ENCODE measurements at regions not wholly inside any gene's neighbourhood (a gene's known extent, or its start where the extent isn't known, plus 50 kb on each side); places are given as distances from the start of the nearest gene placed in this dataset.

DNA sequence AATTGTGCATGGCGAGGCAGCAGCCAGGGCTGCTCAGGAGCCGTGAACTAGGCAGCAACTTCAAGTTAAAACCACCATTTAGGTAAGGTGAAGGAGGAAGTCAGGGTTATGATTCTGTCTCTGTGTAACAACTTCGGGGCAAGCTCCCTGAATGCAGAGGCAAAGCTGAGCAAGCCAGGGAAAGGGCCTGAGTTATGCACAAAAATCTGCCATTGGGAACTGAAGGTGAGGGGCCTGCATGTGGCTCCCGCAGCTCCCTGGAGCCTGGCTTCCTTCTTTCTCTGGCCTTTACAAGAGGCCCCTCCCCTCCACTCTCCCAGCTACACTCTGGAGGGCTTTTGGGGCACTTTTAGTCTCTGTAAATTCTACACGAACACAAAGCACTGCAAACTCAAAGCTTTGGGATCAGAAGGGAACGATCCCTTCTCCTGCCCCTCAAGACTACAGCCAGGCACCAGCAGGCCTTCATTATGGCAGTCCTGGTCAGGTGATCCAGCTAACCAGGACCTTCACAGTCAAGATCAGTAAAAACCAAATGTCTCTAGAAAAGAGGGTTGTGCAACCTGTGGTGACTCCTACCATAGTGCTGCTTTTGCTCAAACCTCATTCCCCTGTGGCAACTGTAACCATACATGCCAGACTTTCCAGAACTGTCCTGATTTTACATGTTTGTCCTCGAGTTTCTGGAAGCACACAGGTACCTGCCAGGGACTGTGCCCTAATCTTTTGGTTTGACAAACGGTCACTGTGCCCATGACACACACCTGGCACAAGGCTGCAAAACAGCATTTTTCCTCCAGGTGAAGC lies 67.2 kb upstream of the PTGR2 start:
- CTCF ChIA-PET, result interaction anchor here (0.7 to 2.3 kb wide), 5 partner anchors 8 to 55 kb away, joined by 3 to 10 read pairs (median 3); no protein-coding TSS in a partner anchor
- POLR2A ChIA-PET, result interaction anchor here (1.1 to 3.6 kb wide), 4 partner anchors 13 to 68 kb away, joined by 3 to 24 read pairs (median 16); partner anchors contain the start of gene PTGR2
- no peak for TF ChIP-seq L3MBTL2 (conservative IDR thresholded peaks at IDR 0.05)
- no peak for TF ChIP-seq FOXM1 (IDR thresholded peaks at IDR 0.05; ENCODE audit: borderline replicate concordance)
- TF ChIP-seq SUZ12 (IDR thresholded peaks at IDR 0.05), result no peak
- no peak for TF ChIP-seq ELF4 (IDR thresholded peaks at IDR 0.05)
- DNase-seq (ENCODE audit: extremely low spot score), result no peak

DNA sequence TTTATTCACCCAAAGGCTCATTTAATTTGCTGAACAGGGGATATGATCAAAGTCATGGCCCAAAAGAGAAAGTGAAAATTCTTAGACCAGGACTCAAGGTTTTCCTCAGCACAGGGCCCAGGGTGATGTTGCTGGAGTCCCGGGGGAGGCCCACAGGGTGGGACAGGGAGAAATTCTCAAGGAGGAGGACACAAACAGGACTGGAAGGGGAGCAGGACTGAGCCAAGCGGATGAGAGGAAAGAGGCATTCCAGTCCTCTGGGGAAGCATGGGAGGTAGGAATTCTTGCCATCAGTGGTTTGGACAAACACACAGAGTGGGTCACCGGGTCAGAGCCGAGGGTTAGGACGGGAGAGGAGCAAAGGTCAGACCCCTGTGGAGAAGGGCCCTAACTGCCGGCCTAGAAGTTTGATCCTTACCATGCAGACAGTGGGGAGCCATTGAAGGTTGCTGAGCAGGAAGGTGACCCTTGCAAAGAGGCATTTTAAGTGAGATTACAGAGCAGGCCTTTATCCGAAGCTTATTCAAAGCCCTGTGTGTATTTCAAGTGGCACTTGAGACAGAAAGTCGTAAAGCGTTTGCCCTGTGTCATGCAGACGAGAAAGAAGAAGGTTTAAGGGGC lies 68.4 kb upstream of the PTGR2 start:
- DNase-seq (ENCODE audit: extremely low spot score), result no peak
- CTCF ChIA-PET, result interaction anchor here (0.9 kb wide), 1 partner anchor 11 kb away, joined by 3 read pairs; no protein-coding TSS in a partner anchor
- POLR2A ChIA-PET, result interaction anchor here (1.4 kb wide), 1 partner anchor 23 kb away, joined by 10 read pairs; a partner anchor contains a TSS
- TF ChIP-seq ELF4 (IDR thresholded peaks at IDR 0.05), result no peak
- TF ChIP-seq BHLHE40 (IDR thresholded peaks at IDR 0.05; ENCODE audit: borderline replicate concordance), result no peak
- TF ChIP-seq SUZ12 (IDR thresholded peaks at IDR 0.05), result no peak
- TF ChIP-seq ZNF384 (IDR thresholded peaks at IDR 0.05), result no peak
- no peak for TF ChIP-seq HDGF (IDR thresholded peaks at IDR 0.05; ENCODE audit: borderline replicate concordance)
- TF ChIP-seq NFRKB (IDR thresholded peaks at IDR 0.05), result no peak
- TF ChIP-seq, protein P1, sequence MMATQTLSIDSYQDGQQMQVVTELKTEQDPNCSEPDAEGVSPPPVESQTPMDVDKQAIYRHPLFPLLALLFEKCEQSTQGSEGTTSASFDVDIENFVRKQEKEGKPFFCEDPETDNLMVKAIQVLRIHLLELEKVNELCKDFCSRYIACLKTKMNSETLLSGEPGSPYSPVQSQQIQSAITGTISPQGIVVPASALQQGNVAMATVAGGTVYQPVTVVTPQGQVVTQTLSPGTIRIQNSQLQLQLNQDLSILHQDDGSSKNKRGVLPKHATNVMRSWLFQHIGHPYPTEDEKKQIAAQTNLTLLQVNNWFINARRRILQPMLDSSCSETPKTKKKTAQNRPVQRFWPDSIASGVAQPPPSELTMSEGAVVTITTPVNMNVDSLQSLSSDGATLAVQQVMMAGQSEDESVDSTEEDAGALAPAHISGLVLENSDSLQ (IDR thresholded peaks at IDR 0.05), result no peak
- TF ChIP-seq CTBP1 (IDR thresholded peaks at IDR 0.05; ENCODE audit: borderline replicate concordance), result no peak
- no peak for TF ChIP-seq SP1 (IDR thresholded peaks at IDR 0.05)
- TF ChIP-seq TARDBP (IDR thresholded peaks at IDR 0.05), result no peak
- no peak for TF ChIP-seq L3MBTL2 (conservative IDR thresholded peaks at IDR 0.05)
- TF ChIP-seq FOXA1 (IDR thresholded peaks at IDR 0.05), result no peak
- no peak for TF ChIP-seq ARNT (IDR thresholded peaks at IDR 0.05)
- TF ChIP-seq LEF1 (IDR thresholded peaks at IDR 0.05; ENCODE audit: borderline replicate concordance), result no peak

DNA sequence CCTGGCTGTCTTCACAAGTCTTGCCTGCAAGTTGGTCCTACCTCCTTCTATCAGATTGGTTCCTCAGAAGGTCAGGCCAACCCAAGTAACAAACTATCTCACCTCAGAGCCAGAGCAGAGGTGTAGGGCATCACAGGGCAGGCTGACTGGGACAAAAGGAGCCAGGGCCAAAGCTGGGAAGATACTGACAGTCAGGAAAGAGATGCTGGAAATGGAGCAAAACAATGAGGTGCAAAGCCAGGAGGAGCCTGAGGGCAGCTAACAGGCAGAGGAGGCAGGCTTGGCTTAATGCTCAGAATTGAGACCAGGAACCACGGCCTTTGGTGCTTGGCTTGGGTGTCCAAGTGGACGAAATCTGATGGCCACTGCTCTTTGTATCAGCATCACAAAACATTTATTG lies 68.4 kb upstream of the PNMA1 start:
- POLR2A ChIA-PET, result no interaction called here
- CTCF ChIA-PET, result interaction anchor here (0.9 kb wide), 1 partner anchor 11 kb away, joined by 3 read pairs; no protein-coding TSS in a partner anchor
- TF ChIP-seq CTBP1 (IDR thresholded peaks at IDR 0.05; ENCODE audit: borderline replicate concordance) (no peak), FOXM1 (IDR thresholded peaks at IDR 0.05; ENCODE audit: borderline replicate concordance) (no peak), L3MBTL2 (conservative IDR thresholded peaks at IDR 0.05) (no peak), SP1 (IDR thresholded peaks at IDR 0.05) (no peak), SUZ12 (IDR thresholded peaks at IDR 0.05) (no peak), TARDBP (IDR thresholded peaks at IDR 0.05) (no peak), ZNF384 (IDR thresholded peaks at IDR 0.05) (no peak), FOXA1 (IDR thresholded peaks at IDR 0.05) (no peak), BHLHE40 (IDR thresholded peaks at IDR 0.05; ENCODE audit: borderline replicate concordance) (no peak), LEF1 (IDR thresholded peaks at IDR 0.05; ENCODE audit: borderline replicate concordance) (no peak), ARNT (IDR thresholded peaks at IDR 0.05) (no peak), HDGF (IDR thresholded peaks at IDR 0.05; ENCODE audit: borderline replicate concordance) (no peak), ELF4 (IDR thresholded peaks at IDR 0.05) (no peak)
- DNase-seq (ENCODE audit: extremely low spot score), result no peak

DNA sequence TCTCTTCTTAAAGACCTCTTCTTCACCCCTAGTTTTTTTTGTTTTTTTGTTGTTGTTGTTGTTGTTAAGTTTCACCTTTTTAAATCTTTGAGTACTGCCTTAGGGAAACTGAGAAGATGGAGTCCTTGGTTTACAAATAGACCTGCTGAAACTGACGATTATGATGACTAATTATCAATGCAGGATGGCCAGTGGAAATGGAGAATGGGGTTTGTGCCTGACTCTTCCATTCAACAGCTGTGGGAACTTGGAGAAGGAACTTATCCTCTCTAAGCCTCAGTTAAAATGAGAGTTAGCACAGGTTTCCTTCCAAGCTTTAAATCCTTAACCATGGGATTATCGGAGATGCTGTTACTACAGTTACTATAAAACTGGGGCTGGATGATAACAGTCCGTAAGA lies 66.7 kb upstream of the PNMA1 start:
- CTCF ChIA-PET, result interaction anchor here (0.6 to 1.0 kb wide), 2 partner anchors 9 to 25 kb away, joined by 3 read pairs; no protein-coding TSS in a partner anchor
- TF ChIP-seq FOXK2 (IDR thresholded peaks at IDR 0.05), result no peak
- TF ChIP-seq ELF4 (IDR thresholded peaks at IDR 0.05), result no peak
- TF ChIP-seq HDGF (IDR thresholded peaks at IDR 0.05; ENCODE audit: borderline replicate concordance), result no peak
- TF ChIP-seq CTBP1 (IDR thresholded peaks at IDR 0.05; ENCODE audit: borderline replicate concordance), result no peak
- TF ChIP-seq NFRKB (IDR thresholded peaks at IDR 0.05), result no peak
- no peak for TF ChIP-seq LEF1 (IDR thresholded peaks at IDR 0.05; ENCODE audit: borderline replicate concordance)
- no peak for TF ChIP-seq SUZ12 (IDR thresholded peaks at IDR 0.05)
- TF ChIP-seq BHLHE40 (IDR thresholded peaks at IDR 0.05; ENCODE audit: borderline replicate concordance), result no peak
- no peak for TF ChIP-seq TARDBP (IDR thresholded peaks at IDR 0.05)
- TF ChIP-seq SP1 (IDR thresholded peaks at IDR 0.05), result no peak
- TF ChIP-seq, protein P1 (IDR thresholded peaks at IDR 0.05), result no peak
- TF ChIP-seq ARNT (IDR thresholded peaks at IDR 0.05), result no peak
- TF ChIP-seq L3MBTL2 (conservative IDR thresholded peaks at IDR 0.05), result no peak
- no peak for TF ChIP-seq FOXA1 (IDR thresholded peaks at IDR 0.05)
- no peak for TF ChIP-seq FOXM1 (IDR thresholded peaks at IDR 0.05; ENCODE audit: borderline replicate concordance)
- no peak for TF ChIP-seq ZNF384 (IDR thresholded peaks at IDR 0.05)
- POLR2A ChIA-PET, result no interaction called here
- no peak for DNase-seq (ENCODE audit: extremely low spot score)

DNA sequence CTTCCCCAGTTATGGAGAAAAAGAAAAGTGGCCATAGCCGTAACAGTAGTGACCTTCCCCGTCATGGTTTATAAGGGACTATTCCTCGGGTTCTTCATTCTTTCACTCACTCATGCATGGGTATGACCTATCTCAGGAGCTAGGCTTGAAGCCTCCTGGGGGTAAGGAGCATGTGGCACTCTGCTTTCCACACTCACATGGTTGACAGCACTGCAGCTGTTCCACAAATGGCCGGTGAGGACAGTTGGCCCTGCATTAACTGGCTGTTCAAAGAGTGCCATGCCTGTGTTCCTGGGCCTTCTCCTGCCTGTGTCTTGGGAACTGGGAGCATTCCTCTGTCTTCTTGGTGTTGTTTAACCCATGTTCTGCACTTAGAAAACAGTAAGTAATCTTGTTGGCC lies 66.2 kb upstream of the PNMA1 start:
- ChIA-PET POLR2A (no interaction called here), CTCF (interaction anchor here (0.6 to 1.0 kb wide), 2 partner anchors 9 to 24 kb away, joined by 3 read pairs; no protein-coding TSS in a partner anchor)
- DNase-seq (ENCODE audit: extremely low spot score), result no peak
- TF ChIP-seq BHLHE40 (IDR thresholded peaks at IDR 0.05; ENCODE audit: borderline replicate concordance) (no peak), HDGF (IDR thresholded peaks at IDR 0.05; ENCODE audit: borderline replicate concordance) (no peak), FOXA1 (IDR thresholded peaks at IDR 0.05) (no peak), CTBP1 (IDR thresholded peaks at IDR 0.05; ENCODE audit: borderline replicate concordance) (no peak), NFRKB (IDR thresholded peaks at IDR 0.05) (no peak), SP1 (IDR thresholded peaks at IDR 0.05) (no peak), ARNT (IDR thresholded peaks at IDR 0.05) (no peak), TARDBP (IDR thresholded peaks at IDR 0.05) (no peak), FOXM1 (IDR thresholded peaks at IDR 0.05; ENCODE audit: borderline replicate concordance) (no peak), ZNF384 (IDR thresholded peaks at IDR 0.05) (no peak), SUZ12 (IDR thresholded peaks at IDR 0.05) (no peak), ELF4 (IDR thresholded peaks at IDR 0.05) (no peak), FOXK2 (IDR thresholded peaks at IDR 0.05) (no peak), LEF1 (IDR thresholded peaks at IDR 0.05; ENCODE audit: borderline replicate concordance) (no peak)
- TF ChIP-seq, protein P1 (IDR thresholded peaks at IDR 0.05), result no peak
